HL-60 (cell line): ENCODE measurements at regions not wholly inside any gene's neighbourhood (a gene's known extent, or its start where the extent isn't known, plus 50 kb on each side); places are given as distances from the start of the nearest gene placed in this dataset.

Experiments used
- DNase-seq, 2 experiments: peaks; one replicate each; pipeline ENCODE4 v3.0.0-alpha.2; 2010 to 2020; ENCODE audit warnings: low read depth in 1 of 2, low spot score in 1 of 2
- H3K27ac ChIP-seq: fragments of 250-450 bp; sonication (Bioruptor Pico); replicated peaks from 2 replicates; pipeline ENCODE4 v1.5.1; 2020; ENCODE audit warnings: mild to moderate bottlenecking, moderate library complexity
- H3K27me3 ChIP-seq: fragments of 250-450 bp; sonication (Bioruptor Pico); 2 replicates; pipeline ENCODE4 v1.5.1; 2021; ENCODE audit warnings: mild to moderate bottlenecking, moderate library complexity; ENCODE audit not compliant: insufficient read depth, poor library complexity, severe bottlenecking
- H3K4me3 ChIP-seq: replicated peaks from 2 replicates; pipeline ENCODE4 v1.5.1; 2011; ENCODE audit warnings: mild to moderate bottlenecking, control low read depth, low read length; ENCODE audit not compliant: insufficient read depth
- GABPA ChIP-seq: IDR thresholded peaks from 2 replicates; pipeline ENCODE4 v1.6.1; 2012; ENCODE audit warnings: low read depth
- POLR2AphosphoS5 ChIP-seq: IDR thresholded peaks from 2 replicates; pipeline ENCODE4 v1.6.1; 2012; ENCODE audit warnings: low read depth
- SPI1 ChIP-seq: IDR thresholded peaks from 2 replicates; pipeline ENCODE4 v1.6.1; 2012; ENCODE audit warnings: low read depth, mild to moderate bottlenecking, borderline replicate concordance
- TF ChIP-seq, protein P1 (sequence below): IDR thresholded peaks from 2 replicates; pipeline ENCODE4 v1.6.1; 2012; ENCODE audit warnings: low read depth; ENCODE audit not compliant: insufficient replicate concordance
- TF ChIP-seq, protein P2 (sequence below): IDR thresholded peaks from one replicate; pipeline ENCODE4 v1.5.1; 2011; ENCODE audit warnings: low read length, control low read depth, inconsistent platforms; ENCODE audit not compliant: insufficient read depth

DNA sequence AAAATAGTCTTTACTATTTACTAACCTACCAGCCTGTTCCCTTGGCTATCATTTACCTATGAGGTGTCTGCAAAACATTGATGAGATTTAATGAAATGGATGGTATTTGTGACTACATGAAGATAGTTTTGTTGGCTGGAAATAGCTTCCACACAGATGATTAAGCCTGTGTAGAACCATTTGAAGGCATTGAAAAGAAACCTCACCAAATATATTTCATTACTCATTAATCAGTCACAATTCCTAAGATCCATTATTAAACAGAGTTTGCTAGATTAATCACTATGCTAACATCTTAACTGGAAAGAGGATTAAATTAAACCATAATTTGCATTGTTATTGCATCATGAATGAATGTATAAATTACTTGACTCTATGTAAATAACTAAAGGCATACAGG, 560.3 kb downstream of the BMP2 start:
- TF ChIP-seq, protein P1, sequence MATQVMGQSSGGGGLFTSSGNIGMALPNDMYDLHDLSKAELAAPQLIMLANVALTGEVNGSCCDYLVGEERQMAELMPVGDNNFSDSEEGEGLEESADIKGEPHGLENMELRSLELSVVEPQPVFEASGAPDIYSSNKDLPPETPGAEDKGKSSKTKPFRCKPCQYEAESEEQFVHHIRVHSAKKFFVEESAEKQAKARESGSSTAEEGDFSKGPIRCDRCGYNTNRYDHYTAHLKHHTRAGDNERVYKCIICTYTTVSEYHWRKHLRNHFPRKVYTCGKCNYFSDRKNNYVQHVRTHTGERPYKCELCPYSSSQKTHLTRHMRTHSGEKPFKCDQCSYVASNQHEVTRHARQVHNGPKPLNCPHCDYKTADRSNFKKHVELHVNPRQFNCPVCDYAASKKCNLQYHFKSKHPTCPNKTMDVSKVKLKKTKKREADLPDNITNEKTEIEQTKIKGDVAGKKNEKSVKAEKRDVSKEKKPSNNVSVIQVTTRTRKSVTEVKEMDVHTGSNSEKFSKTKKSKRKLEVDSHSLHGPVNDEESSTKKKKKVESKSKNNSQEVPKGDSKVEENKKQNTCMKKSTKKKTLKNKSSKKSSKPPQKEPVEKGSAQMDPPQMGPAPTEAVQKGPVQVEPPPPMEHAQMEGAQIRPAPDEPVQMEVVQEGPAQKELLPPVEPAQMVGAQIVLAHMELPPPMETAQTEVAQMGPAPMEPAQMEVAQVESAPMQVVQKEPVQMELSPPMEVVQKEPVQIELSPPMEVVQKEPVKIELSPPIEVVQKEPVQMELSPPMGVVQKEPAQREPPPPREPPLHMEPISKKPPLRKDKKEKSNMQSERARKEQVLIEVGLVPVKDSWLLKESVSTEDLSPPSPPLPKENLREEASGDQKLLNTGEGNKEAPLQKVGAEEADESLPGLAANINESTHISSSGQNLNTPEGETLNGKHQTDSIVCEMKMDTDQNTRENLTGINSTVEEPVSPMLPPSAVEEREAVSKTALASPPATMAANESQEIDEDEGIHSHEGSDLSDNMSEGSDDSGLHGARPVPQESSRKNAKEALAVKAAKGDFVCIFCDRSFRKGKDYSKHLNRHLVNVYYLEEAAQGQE, result no peak
- TF ChIP-seq SPI1, result no peak
- no peak for TF ChIP-seq GABPA
- TF ChIP-seq POLR2AphosphoS5, result no peak
- TF ChIP-seq, protein P2, sequence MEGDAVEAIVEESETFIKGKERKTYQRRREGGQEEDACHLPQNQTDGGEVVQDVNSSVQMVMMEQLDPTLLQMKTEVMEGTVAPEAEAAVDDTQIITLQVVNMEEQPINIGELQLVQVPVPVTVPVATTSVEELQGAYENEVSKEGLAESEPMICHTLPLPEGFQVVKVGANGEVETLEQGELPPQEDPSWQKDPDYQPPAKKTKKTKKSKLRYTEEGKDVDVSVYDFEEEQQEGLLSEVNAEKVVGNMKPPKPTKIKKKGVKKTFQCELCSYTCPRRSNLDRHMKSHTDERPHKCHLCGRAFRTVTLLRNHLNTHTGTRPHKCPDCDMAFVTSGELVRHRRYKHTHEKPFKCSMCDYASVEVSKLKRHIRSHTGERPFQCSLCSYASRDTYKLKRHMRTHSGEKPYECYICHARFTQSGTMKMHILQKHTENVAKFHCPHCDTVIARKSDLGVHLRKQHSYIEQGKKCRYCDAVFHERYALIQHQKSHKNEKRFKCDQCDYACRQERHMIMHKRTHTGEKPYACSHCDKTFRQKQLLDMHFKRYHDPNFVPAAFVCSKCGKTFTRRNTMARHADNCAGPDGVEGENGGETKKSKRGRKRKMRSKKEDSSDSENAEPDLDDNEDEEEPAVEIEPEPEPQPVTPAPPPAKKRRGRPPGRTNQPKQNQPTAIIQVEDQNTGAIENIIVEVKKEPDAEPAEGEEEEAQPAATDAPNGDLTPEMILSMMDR, result no peak
- DNase-seq, result no peak
- Histone ChIP-seq H3K4me3 (no peak overlapping the region), H3K27ac (no peak overlapping the region), H3K27me3 (no peaks in the 10 kb centered on the region)

DNA sequence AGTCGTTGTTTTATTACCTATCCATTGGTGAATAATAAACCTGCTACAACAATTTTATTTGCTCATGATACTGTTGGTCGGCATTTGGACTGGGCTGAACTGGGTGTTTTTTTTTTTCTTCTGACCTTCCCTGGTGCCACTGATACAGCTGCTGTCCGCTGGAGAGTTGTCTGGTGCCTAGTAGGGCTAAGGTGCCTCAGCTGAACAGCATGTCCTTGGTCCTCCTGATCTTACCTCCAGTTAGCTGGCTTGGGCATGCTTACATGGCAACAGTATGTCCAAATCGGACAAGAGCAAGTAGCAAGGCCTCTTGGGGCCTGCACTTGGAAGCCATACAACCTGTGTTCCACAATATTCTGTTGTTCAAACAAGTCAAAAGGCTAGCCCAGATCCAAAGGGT, 563.4 kb downstream of the BMP2 start:
- Histone ChIP-seq H3K4me3 (no peak overlapping the region), H3K27ac (no peak overlapping the region), H3K27me3 (no peaks in the 10 kb centered on the region)
- no peak for DNase-seq
- TF ChIP-seq SPI1 (no peak), POLR2AphosphoS5 (no peak), GABPA (no peak)
- TF ChIP-seq, protein P1, result no peak
- TF ChIP-seq, protein P2, result no peak

DNA sequence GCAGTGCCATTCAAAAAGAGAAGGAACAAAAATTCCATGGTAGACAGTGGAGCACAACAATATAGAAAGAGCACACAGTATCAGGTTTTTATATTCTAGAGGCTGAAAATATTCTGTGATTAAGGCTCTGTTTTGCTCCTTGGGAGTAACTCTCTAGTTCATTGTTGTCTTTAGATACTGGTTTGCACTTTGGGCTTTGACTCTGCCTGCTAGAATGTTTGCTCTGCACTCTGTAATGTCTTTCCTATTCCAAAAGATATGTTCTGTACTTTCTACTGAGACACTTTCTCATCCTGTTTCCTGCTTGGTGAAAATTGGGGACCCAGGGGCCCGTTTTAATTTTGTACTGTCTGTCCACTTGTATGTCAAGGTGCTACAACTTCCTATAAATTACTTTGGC, 564.7 kb downstream of the BMP2 start:
- no peak overlapping the region for H3K4me3 ChIP-seq
- TF ChIP-seq, protein P2, result no peak
- TF ChIP-seq SPI1 (no peak), GABPA (no peak), POLR2AphosphoS5 (no peak)
- TF ChIP-seq, protein P1, result no peak
- no peak for DNase-seq
- H3K27me3 ChIP-seq, result no peaks in the 10 kb centered on the region
- no peak overlapping the region for H3K27ac ChIP-seq
